ENCODE measurements at regions not wholly inside any gene's neighbourhood (a gene's known extent, or its start where the extent isn't known, plus 50 kb on each side); places are given as distances from the start of the nearest gene placed in this dataset.

DNA sequence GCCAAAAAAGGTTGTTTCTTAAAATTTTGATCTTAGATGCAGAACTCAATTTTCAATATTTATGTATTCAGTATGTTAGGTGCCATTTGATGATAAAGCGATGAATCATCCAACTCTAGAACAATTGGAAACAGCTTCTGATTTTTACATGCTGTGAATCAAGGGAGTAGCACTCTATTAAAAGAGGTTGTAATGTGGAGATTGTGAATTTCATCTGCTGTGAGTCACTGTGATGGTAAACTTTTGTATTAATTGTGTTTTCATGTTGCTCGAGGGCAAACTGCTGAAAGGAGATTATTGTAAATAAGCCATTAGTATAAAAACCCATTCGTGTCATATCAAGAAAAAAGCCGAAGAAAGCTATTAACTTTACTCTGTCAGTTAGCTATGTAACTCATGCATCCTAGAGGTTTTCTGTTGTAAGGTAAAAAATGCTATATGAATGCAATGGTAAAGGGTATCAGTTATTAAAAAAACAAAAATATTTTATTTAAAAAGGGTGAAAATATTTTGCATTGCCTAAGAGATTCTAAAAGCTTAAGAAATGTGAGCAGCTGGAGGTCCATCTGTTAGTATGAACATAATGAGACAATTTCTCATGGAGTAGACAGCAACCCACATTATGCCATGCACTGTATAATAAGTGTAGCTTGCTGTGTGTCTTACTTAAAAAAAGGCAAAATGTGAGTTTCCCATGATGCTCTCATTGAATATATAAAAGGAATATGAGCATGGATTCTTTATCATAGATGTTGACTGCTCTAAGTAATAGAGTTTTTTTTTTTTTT is 511.0 kb upstream of the PCDH15 start:
- TF ChIP-seq, protein P1, sequence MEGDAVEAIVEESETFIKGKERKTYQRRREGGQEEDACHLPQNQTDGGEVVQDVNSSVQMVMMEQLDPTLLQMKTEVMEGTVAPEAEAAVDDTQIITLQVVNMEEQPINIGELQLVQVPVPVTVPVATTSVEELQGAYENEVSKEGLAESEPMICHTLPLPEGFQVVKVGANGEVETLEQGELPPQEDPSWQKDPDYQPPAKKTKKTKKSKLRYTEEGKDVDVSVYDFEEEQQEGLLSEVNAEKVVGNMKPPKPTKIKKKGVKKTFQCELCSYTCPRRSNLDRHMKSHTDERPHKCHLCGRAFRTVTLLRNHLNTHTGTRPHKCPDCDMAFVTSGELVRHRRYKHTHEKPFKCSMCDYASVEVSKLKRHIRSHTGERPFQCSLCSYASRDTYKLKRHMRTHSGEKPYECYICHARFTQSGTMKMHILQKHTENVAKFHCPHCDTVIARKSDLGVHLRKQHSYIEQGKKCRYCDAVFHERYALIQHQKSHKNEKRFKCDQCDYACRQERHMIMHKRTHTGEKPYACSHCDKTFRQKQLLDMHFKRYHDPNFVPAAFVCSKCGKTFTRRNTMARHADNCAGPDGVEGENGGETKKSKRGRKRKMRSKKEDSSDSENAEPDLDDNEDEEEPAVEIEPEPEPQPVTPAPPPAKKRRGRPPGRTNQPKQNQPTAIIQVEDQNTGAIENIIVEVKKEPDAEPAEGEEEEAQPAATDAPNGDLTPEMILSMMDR (IDR thresholded peaks at IDR 0.05; ENCODE audit: unreplicated experiment) = no peak
- no peak for DNase-seq (ENCODE audit: low spot score, unreplicated experiment)
- Mint-ChIP-seq H3K27me3 (no peaks in the 10 kb centered on the region), H3K36me3 (ENCODE audit: insufficient read depth) (no peaks in the 10 kb centered on the region), H3K27ac (no peak overlapping the region), H3K4me3 (ENCODE audit: low read depth) (no peak overlapping the region), H3K9me3 (ENCODE audit: low read depth) (no peaks in the 10 kb centered on the region), H3K4me1 (ENCODE audit: low read depth) (no peaks in the 10 kb centered on the region)

DNA sequence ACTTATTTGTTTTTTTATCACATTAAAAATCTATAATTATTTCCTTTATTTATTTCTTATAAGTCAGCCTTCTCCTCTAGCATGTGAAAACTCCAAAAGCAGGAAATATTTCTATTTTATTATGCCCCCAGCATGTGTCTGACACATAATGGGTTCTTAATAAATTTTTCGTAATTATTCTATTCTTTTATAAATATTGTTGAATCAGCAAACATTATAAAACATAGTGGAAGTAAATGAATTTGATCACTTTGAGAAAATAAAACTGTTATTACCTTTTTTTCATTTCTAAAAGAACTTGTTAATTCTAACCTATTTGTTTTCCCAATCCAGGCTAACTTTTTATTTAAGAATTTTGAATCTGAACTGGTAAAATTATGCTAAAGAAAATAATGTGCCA is 509.1 kb upstream of the PCDH15 start:
- H3K4me1 Mint-ChIP-seq (ENCODE audit: low read depth) = no peaks in the 10 kb centered on the region
- no peaks in the 10 kb centered on the region for H3K27me3 Mint-ChIP-seq
- no peak overlapping the region for H3K27ac Mint-ChIP-seq
- H3K36me3 Mint-ChIP-seq (ENCODE audit: insufficient read depth) = no peaks in the 10 kb centered on the region
- DNase-seq (ENCODE audit: low spot score, unreplicated experiment) = no peak
- H3K9me3 Mint-ChIP-seq (ENCODE audit: low read depth) = no peaks in the 10 kb centered on the region
- H3K4me3 Mint-ChIP-seq (ENCODE audit: low read depth) = no peak overlapping the region
- TF ChIP-seq, protein P1 (IDR thresholded peaks at IDR 0.05; ENCODE audit: unreplicated experiment) = no peak

DNA sequence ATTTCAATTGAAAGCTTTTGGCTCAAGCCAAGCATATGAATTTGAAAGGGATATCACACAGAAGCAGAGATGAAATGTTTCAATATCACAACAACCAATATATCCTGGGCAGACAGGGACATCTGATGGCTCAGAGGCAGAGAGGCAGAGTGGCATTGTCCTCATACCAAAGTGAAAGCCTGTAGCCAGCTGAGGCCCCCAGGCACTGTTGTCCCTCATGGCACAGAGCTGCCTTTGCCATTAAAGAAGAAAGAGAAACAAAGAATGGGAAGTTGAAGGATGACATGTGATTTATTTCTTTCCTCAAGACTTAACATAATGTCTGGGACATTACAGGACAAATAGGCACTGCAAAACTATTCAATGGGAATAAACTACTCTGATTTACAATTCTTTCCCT is 504.3 kb upstream of the PCDH15 start:
- TF ChIP-seq, protein P1 (IDR thresholded peaks at IDR 0.05; ENCODE audit: unreplicated experiment) = no peak
- Mint-ChIP-seq H3K27me3 (no peaks in the 10 kb centered on the region), H3K9me3 (ENCODE audit: low read depth) (no peaks in the 10 kb centered on the region), H3K4me1 (ENCODE audit: low read depth) (no peaks in the 10 kb centered on the region), H3K36me3 (ENCODE audit: insufficient read depth) (no peaks in the 10 kb centered on the region), H3K27ac (no peak overlapping the region), H3K4me3 (ENCODE audit: low read depth) (no peak overlapping the region)
- DNase-seq (ENCODE audit: low spot score, unreplicated experiment) = no peak

DNA sequence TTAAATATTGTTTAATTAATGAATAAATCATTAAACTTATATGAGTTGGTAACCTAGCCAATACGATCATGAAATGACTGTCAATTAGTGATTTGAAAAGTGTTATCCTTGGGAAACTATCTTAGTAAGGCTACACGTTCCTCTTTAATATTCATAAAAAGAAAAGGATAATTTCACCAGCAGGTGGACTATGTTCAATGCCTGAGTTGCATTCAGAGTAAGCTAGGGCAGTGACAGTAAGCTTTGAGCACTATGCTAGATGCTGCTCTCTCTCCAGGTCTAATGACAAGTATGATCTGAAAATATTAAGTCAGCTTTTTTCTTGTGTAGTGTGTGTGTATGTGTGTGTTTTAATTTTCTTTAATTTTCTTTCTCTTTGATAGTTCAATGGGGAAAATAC is 486.3 kb upstream of the PCDH15 start:
- no peak overlapping the region for H3K4me3 Mint-ChIP-seq (ENCODE audit: low read depth)
- H3K27ac Mint-ChIP-seq = no peak overlapping the region

DNA sequence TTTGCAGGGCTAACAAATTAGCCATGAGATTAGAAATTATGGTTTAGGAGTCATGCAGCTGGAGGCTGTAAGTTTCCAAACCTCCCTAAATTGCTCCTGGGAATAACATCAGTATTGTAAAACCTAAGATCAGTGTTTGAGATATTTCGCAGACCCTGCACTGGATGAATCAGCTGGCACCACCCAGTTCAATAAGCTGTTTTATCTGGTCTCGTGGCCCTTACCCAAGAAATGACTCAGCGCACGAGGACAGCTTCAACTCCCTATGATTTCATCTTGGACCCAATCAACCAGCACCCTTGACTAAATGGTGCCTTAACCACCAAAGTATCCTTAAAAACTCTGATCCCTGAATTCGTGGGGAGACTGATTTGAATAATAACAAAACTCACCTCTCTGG is 482.0 kb upstream of the PCDH15 start:
- no peak for DNase-seq (ENCODE audit: low spot score, unreplicated experiment)
- peaks cover 7% of the 10 kb centered on the region for H3K9me3 Mint-ChIP-seq (ENCODE audit: low read depth)
- no peaks in the 10 kb centered on the region for H3K4me1 Mint-ChIP-seq (ENCODE audit: low read depth)
- no peaks in the 10 kb centered on the region for H3K27me3 Mint-ChIP-seq
- no peak overlapping the region for H3K4me3 Mint-ChIP-seq (ENCODE audit: low read depth)
- no peak overlapping the region for H3K27ac Mint-ChIP-seq
- TF ChIP-seq, protein P1 (IDR thresholded peaks at IDR 0.05; ENCODE audit: unreplicated experiment) = no peak
- no peaks in the 10 kb centered on the region for H3K36me3 Mint-ChIP-seq (ENCODE audit: insufficient read depth)

More for the DNA sequence above, 486.3 kb upstream of the PCDH15 start:
- no peaks in the 10 kb centered on the region for H3K36me3 Mint-ChIP-seq (ENCODE audit: insufficient read depth)
- TF ChIP-seq, protein P1 (IDR thresholded peaks at IDR 0.05; ENCODE audit: unreplicated experiment) = no peak
- H3K4me1 Mint-ChIP-seq (ENCODE audit: low read depth) = no peaks in the 10 kb centered on the region
- H3K9me3 Mint-ChIP-seq (ENCODE audit: low read depth) = peaks cover 14% of the 10 kb centered on the region
- DNase-seq (ENCODE audit: low spot score, unreplicated experiment) = no peak
- no peaks in the 10 kb centered on the region for H3K27me3 Mint-ChIP-seq
